ENCODE measurements at regions not wholly inside any gene's neighbourhood (a gene's known extent, or its start where the extent isn't known, plus 50 kb on each side); places are given as distances from the start of the nearest gene placed in this dataset.

GRCh38 chr2:134104754-134105153, 149.1 kb upstream of the MGAT5 start:
- TF ChIP-seq NFRKB (IDR thresholded peaks at IDR 0.05) (no peak), SUZ12 (IDR thresholded peaks at IDR 0.05) (no peak)
